ENCODE measurements at regions not wholly inside any gene's neighbourhood (a gene's known extent, or its start where the extent isn't known, plus 50 kb on each side); places are given as distances from the start of the nearest gene placed in this dataset.
"Not testable (repeated sequence)": the region's sequence is repeated elsewhere in the genome, so short reads cannot be mapped to it uniquely, and the experiment has no call there.

DNA sequence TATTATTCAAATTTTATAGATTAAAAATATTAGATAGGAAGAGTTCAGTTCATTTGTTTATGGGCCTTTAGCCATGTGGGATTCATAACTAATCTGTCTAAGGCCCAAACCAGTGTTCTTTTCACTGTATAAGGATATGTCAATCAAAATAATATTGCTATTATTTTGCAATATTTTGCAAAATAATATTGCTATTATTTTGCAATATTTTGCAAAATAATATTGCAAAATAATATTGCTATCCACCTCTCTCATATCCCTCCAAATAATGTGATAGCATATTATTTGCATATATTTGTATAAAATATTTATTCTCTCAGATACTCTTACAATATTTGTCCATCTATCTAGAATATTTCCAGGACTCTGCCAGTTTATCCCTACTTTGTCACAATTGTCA lies 595.3 kb upstream of the PTCHD4 start:
- DNase-seq = no peak

DNA sequence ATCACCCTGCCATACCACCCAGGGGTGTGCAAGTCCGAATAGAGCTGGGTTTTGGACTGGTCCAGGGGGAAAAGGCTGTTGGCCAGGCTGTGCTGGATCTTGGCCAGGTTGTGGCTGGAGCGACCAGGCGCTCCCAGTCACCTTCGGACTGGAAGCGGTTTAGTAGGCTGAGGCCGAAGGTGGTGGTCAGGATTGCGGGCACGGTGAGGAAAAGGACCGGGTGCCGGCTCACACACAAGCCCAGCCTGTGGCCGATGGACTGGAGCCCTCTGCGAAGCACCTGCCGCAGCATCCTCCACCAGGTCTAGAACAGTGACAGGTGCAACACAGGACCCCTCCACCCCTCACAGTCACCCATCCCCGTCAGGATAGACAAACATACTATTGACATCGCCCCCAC lies 590.6 kb upstream of the PTCHD4 start:
- DNase-seq = no peak

DNA sequence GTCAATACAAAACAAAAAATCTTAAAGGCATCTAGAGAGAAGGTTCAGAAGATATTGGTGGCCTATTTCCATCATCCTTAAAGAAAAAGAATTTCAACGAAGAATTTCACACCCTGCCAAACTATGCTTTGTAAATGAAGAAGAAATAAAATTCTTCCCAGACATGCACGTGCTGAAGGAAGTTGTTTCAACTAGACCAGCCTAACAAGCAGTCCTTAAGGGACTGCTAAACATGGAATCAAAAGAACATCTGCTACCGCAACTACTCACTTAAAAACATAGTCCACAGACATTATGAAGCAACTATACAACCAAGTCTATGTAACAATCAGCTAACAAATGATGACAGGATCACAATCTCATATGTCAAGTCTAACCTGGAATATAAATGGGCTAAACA lies 584.9 kb upstream of the PTCHD4 start:
- no peak for DNase-seq

DNA sequence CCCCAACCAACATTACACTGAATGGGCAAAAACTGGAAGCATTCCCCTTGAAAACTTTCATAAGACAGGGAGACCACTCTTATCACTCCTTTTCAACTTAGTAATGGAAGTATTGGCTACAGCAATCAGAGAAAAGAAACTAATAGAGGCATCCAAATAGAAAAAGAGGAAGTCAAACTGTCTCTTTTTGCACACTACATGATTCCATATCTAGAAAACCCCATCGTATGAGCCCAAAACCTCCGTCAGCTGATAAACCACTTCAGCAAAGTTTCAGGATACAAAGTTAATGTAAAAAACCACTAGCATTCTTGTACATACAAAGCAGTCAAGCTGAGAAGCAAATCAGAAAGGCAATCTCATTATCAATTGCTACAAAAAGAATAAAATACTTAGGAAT lies 580.4 kb upstream of the PTCHD4 start:
- no peak for DNase-seq

DNA sequence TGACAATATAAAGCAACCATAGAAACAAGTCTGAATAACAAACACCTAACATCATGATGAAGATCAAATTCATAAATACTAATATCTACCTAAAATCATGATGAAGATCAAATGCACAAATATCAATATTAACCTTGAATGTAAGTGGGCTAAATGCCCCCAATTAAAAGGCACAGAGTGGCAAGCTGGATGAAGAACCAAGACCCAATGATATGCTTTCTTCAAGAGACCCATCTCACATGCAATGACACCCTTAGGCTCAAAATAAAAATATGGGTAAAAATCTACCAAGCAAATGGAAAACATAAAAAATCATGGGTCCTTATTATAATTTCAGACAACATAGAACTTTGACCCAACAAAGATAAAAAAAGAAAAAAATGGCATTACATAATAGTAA lies 578.5 kb upstream of the PTCHD4 start:
- DNase-seq = no peak

DNA sequence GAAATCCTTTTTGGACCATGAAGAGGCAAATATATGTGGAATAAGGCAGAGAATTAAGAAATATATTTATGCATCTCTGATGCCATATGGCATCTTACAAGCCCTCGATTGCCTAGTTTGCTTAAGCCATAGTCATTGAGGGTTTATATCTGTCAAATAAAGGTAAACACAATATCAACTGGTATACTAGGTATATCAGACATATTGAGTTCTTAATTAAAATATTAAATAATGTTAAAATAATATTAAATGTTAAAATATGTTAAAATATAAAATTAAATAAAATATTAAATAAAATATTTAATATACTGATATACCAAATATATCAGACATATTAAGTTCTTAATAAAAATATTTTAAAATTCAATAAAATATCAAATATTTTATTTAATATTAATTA lies 567.4 kb upstream of the PTCHD4 start:
- DNase-seq = no peak

DNA sequence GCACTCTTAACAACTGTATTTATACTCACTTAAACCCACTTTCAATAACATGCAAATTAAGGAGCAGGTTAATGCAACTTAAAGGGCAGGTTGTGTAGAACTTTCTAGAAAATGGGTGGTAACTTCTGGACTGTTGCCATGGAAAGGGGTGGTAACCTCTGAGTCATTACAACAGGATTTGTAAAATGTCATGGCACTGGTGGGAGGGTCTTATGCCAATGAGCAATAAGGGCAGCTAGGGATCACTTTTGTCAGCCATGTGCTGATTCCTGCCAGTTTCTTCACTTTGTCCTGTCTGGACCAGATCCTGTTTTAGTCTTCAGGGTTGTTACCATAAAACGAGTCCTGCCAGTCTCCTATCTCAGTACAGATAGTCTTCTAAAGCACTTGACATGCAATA lies 560.5 kb upstream of the PTCHD4 start:
- no peak for DNase-seq

DNA sequence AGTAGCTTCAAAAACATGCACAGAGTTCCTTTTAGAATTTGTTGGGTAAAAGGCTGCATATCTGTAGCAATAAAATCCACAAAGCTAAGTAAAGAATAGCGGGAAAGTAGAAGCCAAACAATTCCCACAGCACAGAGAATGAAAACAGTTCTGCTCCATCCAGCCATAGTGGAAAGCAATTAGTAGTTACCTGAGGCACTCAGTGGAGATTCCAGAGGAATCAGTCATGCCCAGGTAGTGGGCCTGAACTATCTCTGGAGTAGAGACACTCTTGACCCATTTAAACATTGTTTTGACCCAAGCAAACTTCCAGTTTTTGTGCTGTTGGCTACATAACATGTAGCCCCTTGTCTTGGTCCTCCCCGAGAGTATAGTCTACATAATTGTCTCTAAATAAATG lies 559.5 kb upstream of the PTCHD4 start:
- DNase-seq = no peak

DNA sequence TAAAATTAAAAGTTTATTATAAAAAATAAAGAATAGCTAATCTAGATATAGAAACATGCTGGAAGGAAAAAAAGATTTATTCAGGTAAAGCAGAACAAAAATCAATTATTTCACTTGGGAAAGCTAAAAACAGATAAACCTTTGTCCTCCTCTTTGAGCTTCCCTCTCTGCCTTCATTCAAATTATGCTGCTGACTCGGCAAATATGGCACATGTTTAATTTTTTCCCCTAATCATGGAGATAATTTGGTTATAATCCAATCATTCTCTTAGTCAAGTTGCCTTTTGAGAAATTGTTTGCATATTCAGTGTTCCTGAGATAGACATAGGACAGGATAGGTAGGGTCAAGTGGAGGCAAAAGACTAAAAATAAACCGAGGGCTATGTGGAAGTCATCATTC lies 556.8 kb upstream of the PTCHD4 start:
- DNase-seq = no peak

DNA sequence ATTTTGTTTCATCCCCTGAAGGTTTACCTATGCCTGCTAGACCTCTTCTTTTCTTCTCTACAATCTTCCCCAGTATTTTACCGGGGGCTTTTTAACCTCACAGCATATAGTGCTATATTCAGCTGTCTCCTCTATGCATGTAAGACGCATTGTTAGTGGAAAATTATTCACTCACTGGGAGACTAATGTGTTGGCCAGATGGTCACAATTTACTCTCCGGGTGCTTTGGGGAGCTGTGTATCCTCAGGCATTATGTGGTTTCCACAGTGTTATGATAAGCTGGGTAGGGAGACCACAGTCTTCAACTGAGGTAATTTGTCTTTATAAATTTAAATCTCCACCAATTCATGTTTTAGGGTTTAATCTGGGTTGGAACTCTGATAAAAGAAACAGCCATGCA lies 553.8 kb upstream of the PTCHD4 start:
- peak; percentile 16 for DNase-seq

DNA sequence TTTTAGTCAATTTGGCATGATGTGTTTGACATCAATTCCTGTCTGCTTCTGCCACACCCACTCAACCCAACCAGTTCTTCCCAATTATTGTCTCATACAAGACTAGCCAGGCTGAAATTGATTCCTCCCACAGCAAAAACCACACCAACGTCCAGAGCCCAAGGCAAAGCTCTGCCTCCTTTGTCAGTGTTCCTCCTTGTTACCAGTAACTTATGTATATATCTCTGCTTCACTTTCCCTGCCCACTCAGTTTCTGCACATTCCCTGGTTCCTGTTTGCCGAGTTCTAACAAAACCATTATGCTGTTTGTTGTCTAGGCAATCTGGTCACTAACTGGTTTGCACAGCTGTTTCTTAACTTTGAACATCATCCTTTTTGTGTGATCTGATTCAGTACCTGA lies 547.9 kb upstream of the PTCHD4 start:
- no peak for DNase-seq

DNA sequence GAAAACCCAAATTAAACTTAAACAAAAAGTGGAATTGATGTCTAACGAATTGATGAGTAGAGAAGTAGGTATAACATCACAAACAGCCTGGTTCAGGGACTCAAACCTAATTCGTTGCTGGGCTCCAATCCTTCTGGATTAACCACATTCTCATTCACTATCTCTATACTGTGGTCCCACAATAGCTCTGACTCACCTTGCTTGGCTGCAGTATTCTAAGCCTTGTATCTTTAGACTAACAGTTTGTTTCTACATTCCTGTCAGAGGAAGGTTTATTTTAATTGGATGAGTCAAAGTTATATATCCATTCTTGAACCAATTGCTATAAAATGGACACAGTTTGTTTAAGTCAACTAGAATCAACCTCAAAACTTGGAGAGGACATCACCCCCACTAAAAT lies 530.5 kb upstream of the PTCHD4 start:
- no peak for DNase-seq

DNA sequence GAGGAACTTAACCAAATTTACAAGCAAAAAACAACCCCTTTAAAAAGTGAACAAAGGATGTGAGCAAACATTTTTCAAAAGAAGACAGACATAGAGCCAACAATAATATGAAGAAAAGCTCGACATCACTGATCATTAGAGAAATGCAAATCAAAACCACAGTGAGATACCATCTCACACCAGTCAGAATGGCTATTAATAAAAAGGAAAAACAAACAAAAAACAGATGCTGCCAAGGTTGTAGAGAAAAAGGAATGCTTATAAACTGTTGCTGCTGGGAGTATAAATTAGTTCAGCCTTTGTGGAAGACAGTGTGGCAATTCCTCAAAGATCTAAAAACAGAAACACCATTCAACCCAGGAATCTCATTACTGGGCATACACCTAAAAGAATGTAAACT lies 527.8 kb upstream of the PTCHD4 start:
- DNase-seq = not testable (repeated sequence)

DNA sequence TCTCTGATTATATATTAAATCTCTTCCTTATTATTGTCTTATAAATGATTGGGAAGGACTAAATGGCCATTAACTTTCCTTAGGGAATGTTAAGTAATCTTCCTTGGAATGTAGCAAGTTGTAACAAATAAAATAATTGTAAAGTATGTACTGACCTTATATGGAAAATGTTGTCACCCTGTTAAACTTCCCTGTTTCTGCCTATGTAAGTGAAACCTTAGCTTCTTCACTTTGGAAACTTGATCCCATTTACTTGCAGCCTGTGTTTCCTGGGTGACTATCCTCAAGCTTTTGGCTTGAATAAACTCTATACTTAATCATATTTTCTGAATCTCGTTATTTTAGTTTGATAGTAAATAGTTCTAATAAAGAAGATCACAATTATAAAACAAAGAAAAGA lies 519.5 kb upstream of the PTCHD4 start:
- DNase-seq = no peak

DNA sequence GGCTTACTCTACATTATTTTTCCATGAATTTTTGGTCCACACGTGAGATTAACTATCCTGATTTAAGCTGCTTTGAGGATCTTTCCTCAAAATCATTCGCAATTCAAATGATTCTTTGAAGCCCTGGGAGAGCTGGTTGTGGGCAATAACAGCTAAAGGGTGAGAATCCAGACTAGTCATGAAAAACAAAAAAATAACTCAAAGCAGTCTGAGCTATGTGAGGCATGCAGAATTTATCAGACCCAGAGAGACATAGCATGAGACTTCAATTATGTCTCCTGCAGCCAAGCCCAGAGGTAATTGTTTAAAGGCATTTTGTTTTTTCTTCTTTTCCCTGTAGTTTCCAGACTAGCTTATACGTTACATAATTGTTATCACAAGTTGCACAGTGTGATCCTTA lies 517.3 kb upstream of the PTCHD4 start:
- DNase-seq = no peak

DNA sequence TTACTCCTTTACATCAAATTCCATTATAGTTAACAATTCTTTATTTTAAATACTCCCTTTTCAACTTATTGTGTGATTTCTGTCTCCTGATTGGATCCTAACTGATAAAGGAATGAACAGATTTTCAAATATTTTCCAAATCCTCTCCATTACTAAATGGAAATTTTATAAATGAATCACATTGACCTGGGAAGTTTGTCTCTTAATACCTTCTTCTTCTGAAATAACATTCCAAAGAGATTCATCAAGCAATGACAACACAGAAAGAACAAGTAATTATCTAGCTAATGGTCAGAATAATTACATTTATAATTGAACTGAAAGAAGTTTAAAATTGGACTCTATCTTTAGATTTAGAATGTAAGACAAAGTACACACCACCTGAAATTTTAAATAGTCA lies 515.4 kb upstream of the PTCHD4 start:
- DNase-seq = no peak

DNA sequence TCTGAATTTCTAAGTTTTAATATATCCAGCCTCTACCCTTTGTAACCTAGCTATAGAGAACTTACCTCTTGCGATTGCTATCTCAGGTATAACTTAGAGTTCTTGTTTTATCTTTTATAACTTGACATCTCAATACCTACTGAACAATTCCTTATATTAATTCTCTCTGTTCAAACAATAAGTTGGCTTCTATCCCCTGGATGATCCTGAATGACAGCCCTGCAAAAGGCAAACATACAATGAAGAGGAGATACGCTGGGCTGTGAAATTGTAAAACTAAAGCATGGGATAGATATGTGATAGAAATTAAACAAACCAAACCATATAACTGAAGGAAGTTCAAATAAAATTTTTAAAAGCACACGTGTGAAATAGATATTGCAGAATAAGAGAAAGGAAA lies 513.6 kb upstream of the PTCHD4 start:
- no peak for DNase-seq

DNA sequence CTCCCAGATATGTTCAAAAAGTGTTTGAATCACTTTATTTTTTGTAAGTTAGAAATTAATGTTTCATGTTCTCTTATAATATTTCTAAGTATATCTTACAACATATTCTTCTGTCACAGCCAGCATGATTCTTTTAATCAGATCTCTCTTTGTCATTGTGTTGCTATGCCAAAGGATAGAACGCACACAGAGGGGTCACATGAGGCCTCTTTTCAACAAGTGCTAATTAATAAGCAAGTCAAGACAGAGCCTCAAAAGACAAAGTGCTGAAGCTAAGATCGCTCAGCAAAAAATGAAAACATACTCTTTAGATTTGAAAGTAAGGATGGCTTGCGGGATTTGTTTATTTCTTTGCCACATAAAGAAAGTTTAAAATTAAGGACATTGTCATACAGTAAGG lies 508.8 kb upstream of the PTCHD4 start:
- DNase-seq = peak; percentile 45

DNA sequence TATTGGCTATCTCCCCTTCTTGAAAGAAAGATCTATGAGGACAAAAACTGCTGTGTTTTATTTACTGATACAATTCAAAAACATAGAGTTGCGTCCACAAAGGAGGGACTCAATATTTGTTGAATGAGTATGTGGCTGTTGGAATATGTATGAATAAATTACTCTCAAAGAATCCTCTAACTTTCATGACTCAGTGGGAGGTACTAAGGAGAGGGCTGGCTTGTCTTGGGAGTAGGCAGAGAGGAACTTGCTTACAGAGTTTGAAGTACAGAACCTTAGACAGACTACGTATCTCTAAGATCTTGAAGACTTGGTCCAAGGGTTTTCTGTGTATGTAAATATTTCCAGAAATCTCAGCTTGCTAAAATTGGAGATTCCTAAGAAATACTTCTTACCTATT lies 504.0 kb upstream of the PTCHD4 start:
- DNase-seq = no peak

DNA sequence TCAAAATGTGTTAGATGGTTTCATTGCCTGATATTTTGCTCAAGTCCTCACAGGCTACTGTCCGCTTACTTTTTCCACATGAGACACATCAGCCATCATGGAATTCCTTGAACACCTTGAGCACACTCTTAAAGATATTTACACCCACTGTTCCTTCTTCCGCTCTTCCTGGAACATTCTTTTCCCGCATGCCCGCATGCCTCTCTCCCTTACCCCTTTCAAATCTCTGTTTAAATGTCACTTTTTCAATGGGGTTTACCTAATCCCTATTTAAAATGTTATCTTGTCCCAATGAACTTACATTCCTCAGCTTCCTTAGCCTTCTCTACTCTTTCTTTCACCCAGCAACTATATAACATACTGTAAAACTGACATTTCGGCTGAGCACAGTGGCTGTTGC lies 503.3 kb upstream of the PTCHD4 start:
- no peak for DNase-seq

DNA sequence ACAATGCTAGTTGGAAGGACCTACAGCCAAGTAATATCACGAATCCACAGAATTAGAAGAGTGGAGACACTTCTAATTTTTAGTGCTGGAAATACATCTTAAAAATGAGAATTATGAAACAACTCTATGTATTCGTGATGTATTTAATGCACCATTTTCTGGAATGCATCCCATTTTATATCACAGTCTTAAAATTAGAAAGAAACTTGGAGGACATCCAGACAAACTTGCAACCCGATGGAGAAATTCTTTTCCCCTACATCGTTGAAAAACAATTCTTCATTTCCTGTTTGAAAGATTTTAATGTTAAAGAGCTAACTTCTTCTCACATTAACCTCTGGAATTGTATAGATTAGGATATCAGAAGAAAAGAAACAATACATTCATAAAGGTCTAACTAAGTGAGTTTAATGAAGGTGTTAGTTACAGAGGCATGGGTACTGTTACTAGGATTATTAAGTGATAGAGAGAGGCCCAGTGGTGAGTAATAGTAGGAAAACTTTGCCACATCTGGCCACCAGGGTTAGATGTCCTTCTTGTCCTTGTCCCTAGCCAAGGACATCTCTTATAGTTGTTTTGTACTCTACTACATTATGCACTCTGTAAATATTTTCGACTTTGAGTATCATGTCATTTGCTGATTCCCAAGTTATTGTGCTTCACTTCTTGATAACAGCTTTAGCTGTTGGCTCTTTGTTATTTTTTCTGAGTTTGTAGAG lies 502.4 kb upstream of the PTCHD4 start:
- DNase-seq = no peak

DNA sequence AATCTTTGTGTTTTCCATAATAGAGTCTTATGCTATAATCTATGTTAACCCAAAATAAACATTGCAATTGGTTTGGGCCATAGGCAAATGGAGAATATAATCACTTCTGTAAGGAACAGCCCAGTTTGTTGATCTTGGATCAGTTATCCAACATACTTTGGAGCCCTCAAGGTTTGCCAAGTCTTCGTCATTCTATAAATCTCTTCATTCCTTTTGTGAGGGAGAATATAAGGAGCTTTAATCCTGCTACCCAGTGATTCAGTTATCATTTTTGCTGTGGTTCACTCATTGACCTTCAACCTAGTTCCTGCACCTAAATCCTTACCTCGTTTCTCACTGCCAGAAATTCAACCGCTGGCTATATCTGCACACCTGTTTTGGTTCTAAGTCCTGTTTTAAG lies 500.3 kb upstream of the PTCHD4 start:
- no peak for DNase-seq

DNA sequence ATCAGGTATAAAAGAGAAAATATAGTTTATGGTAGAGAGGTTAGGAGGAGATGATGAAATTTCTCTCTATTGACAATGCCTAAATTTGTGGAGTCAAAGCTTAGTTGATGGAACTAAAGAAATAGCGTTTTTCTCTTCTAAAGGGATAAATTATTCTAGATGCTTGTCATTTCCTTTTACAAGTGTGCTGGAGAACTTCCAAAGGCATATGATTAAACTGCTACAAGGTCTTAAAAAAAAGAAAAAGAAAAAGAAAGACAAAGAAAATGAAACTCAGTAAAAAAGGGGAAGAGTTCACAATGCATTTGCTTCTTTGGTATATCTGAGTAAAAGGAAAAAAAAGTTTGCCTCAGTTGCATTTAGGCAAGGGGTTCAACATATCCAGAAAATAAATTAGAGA lies 499.8 kb upstream of the PTCHD4 start:
- no peak for DNase-seq

DNA sequence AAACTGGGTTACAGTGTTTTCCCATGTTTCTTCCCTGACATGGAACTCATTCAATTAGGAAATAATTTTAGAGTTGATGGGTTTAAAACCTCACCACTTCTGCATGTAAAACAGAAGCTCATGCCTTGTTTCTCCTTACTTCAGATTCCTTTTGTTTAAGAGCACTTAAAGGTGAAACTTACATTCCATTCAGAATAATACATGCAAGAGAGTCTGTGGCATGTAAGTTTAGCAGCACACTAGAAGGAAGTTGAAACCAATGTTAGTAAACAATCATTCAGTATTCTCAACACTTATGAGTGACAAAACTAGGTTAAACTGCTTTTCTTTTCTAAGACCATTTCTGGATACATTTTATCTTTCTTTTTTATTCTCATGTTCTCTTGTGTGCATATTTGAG lies 495.6 kb upstream of the PTCHD4 start:
- DNase-seq = no peak

DNA sequence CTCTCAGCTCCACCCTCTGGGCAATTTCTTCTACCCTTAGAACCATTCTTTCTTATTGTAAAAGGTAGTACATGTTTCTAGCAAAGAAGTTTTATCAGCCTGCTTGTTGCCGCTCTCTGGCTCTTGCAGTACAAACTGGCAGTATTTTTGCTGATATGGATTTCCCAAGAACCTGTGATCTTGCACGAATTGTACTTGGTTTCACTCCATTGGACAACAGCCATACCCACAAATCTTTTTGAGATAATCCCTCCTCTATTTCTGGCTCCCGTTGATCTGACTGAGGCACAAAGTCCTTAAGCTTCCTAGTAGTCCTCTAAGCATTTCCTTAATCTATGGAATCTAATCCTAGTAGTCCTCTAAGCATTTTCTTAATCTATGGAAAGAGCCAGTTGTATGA lies 487.0 kb upstream of the PTCHD4 start:
- no peak for DNase-seq

DNA sequence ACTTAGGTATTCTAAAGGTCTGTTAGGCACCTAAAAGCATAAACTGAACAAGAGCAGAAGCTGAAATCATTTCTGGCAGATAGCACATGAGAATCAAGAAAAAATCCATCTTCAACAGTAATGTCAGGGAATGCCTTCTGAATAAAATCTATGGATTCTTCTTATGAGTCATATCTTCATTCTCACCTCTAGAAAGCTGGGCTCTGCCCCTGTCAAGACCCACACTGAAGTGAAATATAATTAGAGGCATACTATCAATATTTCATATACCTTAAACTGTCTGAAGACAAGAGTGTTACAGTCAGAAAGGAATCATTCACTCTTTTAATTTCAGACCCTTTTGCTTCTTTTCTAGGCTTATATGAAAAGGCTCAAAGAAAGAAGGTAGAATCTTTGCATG lies 485.8 kb upstream of the PTCHD4 start:
- no peak for DNase-seq

Data from retina (tissue), 1 donor.